ENCODE measurements at regions not wholly inside any gene's neighbourhood (a gene's known extent, or its start where the extent isn't known, plus 50 kb on each side); places are given as distances from the start of the nearest gene placed in this dataset.

- intact Hi-C loops (cut with DNase I), result no loop called here
- peaks cover 2% of the 10 kb centered on the region for H3K4me1 ChIP-seq (ENCODE audit: control insufficient read depth, insufficient read depth, low read length)
- WGBS, result 77% methylated on average over 5 of the region's 5 CpGs
Observed at GRCh38 chr7:116436305-116436826, 63.2 kb upstream of the CAV2 start.

GRCh38 chr7:116438267-116438666 is 61.3 kb upstream of the CAV2 start:
- Histone ChIP-seq H3K4me3 (ENCODE audit: low read length) (no peak overlapping the region), H3K9me3 (ENCODE audit: control insufficient read depth, low read length) (no peaks in the 10 kb centered on the region), H3K27me3 (ENCODE audit: control insufficient read depth, insufficient read depth) (no peaks in the 10 kb centered on the region), H3K27ac (ENCODE audit: low read length) (no peak overlapping the region), H3K4me1 (ENCODE audit: control insufficient read depth, insufficient read depth, low read length) (peaks cover 2% of the 10 kb centered on the region)
- ATAC-seq (peak in 1 of 2 donors; percentile 41), DNase-seq (no peak)
- 59% methylated on average over 2 of the region's 2 CpGs for WGBS
- intact Hi-C loops (cut with DNase I), result no loop called here

More at GRCh38 chr7:116436305-116436826, 63.2 kb upstream of the CAV2 start:
- ATAC-seq (no peak), DNase-seq (no peak)
- no peak overlapping the region for H3K27ac ChIP-seq (ENCODE audit: low read length)
- H3K4me3 ChIP-seq (ENCODE audit: low read length), result no peak overlapping the region
- H3K9me3 ChIP-seq (ENCODE audit: control insufficient read depth, low read length), result no peaks in the 10 kb centered on the region
- H3K27me3 ChIP-seq (ENCODE audit: control insufficient read depth, insufficient read depth), result no peaks in the 10 kb centered on the region

- Histone ChIP-seq H3K27me3 (ENCODE audit: control insufficient read depth, insufficient read depth) (no peaks in the 10 kb centered on the region), H3K9me3 (ENCODE audit: control insufficient read depth, low read length) (no peaks in the 10 kb centered on the region), H3K4me1 (ENCODE audit: control insufficient read depth, insufficient read depth, low read length) (peaks cover 2% of the 10 kb centered on the region), H3K27ac (ENCODE audit: low read length) (no peak overlapping the region), H3K4me3 (ENCODE audit: low read length) (no peak overlapping the region)
- no peak for ATAC-seq
- no peak for DNase-seq
- intact Hi-C loops (cut with DNase I), result no loop called here
- WGBS, result 58% methylated on average over 1 of the region's 1 CpG
Observed at GRCh38 chr7:116439005-116439404, 60.5 kb upstream of the CAV2 start.

GRCh38 chr7:116439841-116440549 is 59.5 kb upstream of the CAV2 start:
- no peak overlapping the region for H3K4me3 ChIP-seq (ENCODE audit: low read length)
- DNase-seq, result no peak
- 37% methylated on average over 4 of the region's 4 CpGs for WGBS
- intact Hi-C loops (cut with DNase I), result loop anchor here in 1 of 4 donors (10.0 kb wide), 1 partner anchor 55 kb away; the partner anchor contains the start of gene CAV2
- peak; percentile 84 to 88 for ATAC-seq
- peaks cover 2% of the 10 kb centered on the region for H3K4me1 ChIP-seq (ENCODE audit: control insufficient read depth, insufficient read depth, low read length)
- H3K27me3 ChIP-seq (ENCODE audit: control insufficient read depth, insufficient read depth), result no peaks in the 10 kb centered on the region
- no peaks in the 10 kb centered on the region for H3K9me3 ChIP-seq (ENCODE audit: control insufficient read depth, low read length)
- no peak overlapping the region for H3K27ac ChIP-seq (ENCODE audit: low read length)

- WGBS, result 55% methylated on average over 4 of the region's 4 CpGs
- Histone ChIP-seq H3K4me1 (ENCODE audit: control insufficient read depth, insufficient read depth, low read length) (peaks cover 2% of the 10 kb centered on the region), H3K27me3 (ENCODE audit: control insufficient read depth, insufficient read depth) (no peaks in the 10 kb centered on the region), H3K4me3 (ENCODE audit: low read length) (no peak overlapping the region), H3K9me3 (ENCODE audit: control insufficient read depth, low read length) (no peaks in the 10 kb centered on the region), H3K27ac (ENCODE audit: low read length) (no peak overlapping the region)
- DNase-seq (no peak), ATAC-seq (no peak)
- intact Hi-C loops (cut with DNase I), result loop anchor here in 1 of 4 donors (10.0 kb wide), 1 partner anchor 53 kb away; the partner anchor contains the start of gene CAV2
Observed at GRCh38 chr7:116441534-116441933, 58.0 kb upstream of the CAV2 start.

GRCh38 chr7:116443101-116443523 is 56.4 kb upstream of the CAV2 start:
- intact Hi-C loops (cut with DNase I), result loop anchor here in 1 of 4 donors (10.0 kb wide), 1 partner anchor 52 kb away; the partner anchor contains the start of gene CAV2
- no peaks in the 10 kb centered on the region for H3K27me3 ChIP-seq (ENCODE audit: control insufficient read depth, insufficient read depth)
- H3K9me3 ChIP-seq (ENCODE audit: control insufficient read depth, low read length), result no peaks in the 10 kb centered on the region
- no peak overlapping the region for H3K4me3 ChIP-seq (ENCODE audit: low read length)
- 44% methylated on average over 1 of the region's 1 CpG for WGBS
- ATAC-seq (peak in 1 of 2 donors; percentile 62), DNase-seq (no peak)
- no peak overlapping the region for H3K27ac ChIP-seq (ENCODE audit: low read length)
- H3K4me1 ChIP-seq (ENCODE audit: control insufficient read depth, insufficient read depth, low read length), result peaks cover 2% of the 10 kb centered on the region

- Histone ChIP-seq H3K4me3 (ENCODE audit: low read length) (no peak overlapping the region), H3K27me3 (ENCODE audit: control insufficient read depth, insufficient read depth) (no peaks in the 10 kb centered on the region), H3K4me1 (ENCODE audit: control insufficient read depth, insufficient read depth, low read length) (peaks cover 2% of the 10 kb centered on the region), H3K9me3 (ENCODE audit: control insufficient read depth, low read length) (no peaks in the 10 kb centered on the region), H3K27ac (ENCODE audit: low read length) (no peak overlapping the region)
- WGBS, result 98% methylated on average over 3 of the region's 3 CpGs
- ATAC-seq, result no peak
- no peak for DNase-seq
- intact Hi-C loops (cut with DNase I), result loop anchor here in 1 of 4 donors (10.0 kb wide), 1 partner anchor 51 kb away; the partner anchor contains the start of gene CAV2
Observed at GRCh38 chr7:116443646-116444045, 55.9 kb upstream of the CAV2 start.

- Histone ChIP-seq H3K4me3 (ENCODE audit: low read length) (no peak overlapping the region), H3K27me3 (ENCODE audit: control insufficient read depth, insufficient read depth) (no peaks in the 10 kb centered on the region), H3K4me1 (ENCODE audit: control insufficient read depth, insufficient read depth, low read length) (peaks cover 2% of the 10 kb centered on the region), H3K27ac (ENCODE audit: low read length) (no peak overlapping the region), H3K9me3 (ENCODE audit: control insufficient read depth, low read length) (no peaks in the 10 kb centered on the region)
- WGBS, result 85% methylated on average over 6 of the region's 6 CpGs
- intact Hi-C loops (cut with DNase I), result loop anchor here in 1 of 4 donors (10.0 kb wide), 1 partner anchor 49 kb away; the partner anchor contains the start of gene CAV2
- ATAC-seq (no peak), DNase-seq (no peak)
Observed at GRCh38 chr7:116445447-116446211, 53.9 kb upstream of the CAV2 start.

GRCh38 chr7:116446212-116446855 is 53.2 kb upstream of the CAV2 start:
- WGBS, result 70% methylated on average over 5 of the region's 5 CpGs
- Histone ChIP-seq H3K4me3 (ENCODE audit: low read length) (no peak overlapping the region), H3K27me3 (ENCODE audit: control insufficient read depth, insufficient read depth) (no peaks in the 10 kb centered on the region), H3K4me1 (ENCODE audit: control insufficient read depth, insufficient read depth, low read length) (no peaks in the 10 kb centered on the region), H3K9me3 (ENCODE audit: control insufficient read depth, low read length) (no peaks in the 10 kb centered on the region), H3K27ac (ENCODE audit: low read length) (no peak overlapping the region)
- ATAC-seq (peak in 1 of 2 donors; percentile 61), DNase-seq (no peak)
- intact Hi-C loops (cut with DNase I), result loop anchor here in 1 of 4 donors (10.0 kb wide), 1 partner anchor 48 kb away; the partner anchor contains the start of gene CAV2

- Histone ChIP-seq H3K9me3 (ENCODE audit: control insufficient read depth, low read length) (no peaks in the 10 kb centered on the region), H3K4me3 (ENCODE audit: low read length) (no peak overlapping the region), H3K27ac (ENCODE audit: low read length) (no peak overlapping the region), H3K27me3 (ENCODE audit: control insufficient read depth, insufficient read depth) (no peaks in the 10 kb centered on the region), H3K4me1 (ENCODE audit: control insufficient read depth, insufficient read depth, low read length) (no peaks in the 10 kb centered on the region)
- intact Hi-C loops (cut with DNase I), result loop anchor here in 1 of 4 donors (10.0 kb wide), 1 partner anchor 47 kb away; the partner anchor contains the start of gene CAV2
- DNase-seq (no peak), ATAC-seq (no peak)
- WGBS, result 85% methylated on average over 2 of the region's 2 CpGs
Observed at GRCh38 chr7:116447436-116447835, 52.1 kb upstream of the CAV2 start.

Data from right cardiac atrium (tissue), 5 donors.